ENCODE measurements at regions not wholly inside any gene's neighbourhood (a gene's known extent, or its start where the extent isn't known, plus 50 kb on each side); places are given as distances from the start of the nearest gene placed in this dataset.

DNA sequence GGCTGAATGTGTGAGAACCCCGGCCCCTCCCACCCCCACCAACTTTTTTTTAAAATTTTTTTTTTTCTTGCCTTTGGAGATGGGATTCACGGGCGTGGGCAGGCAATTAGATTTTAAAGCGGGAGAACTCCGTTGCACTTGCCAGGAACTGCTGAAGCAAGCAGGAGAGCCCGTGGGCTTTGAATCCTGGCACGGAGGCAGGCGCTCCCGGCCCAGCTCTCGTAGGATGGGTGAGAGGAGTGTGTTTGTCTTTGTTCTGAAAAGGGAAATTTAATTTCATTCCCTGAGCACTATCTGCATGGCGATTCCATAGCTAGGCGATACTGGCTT is 54.3 kb upstream of the BOD1 start:
- TF ChIP-seq EGR1 (IDR thresholded peaks at IDR 0.05), result no peak
- TF ChIP-seq, protein P1, sequence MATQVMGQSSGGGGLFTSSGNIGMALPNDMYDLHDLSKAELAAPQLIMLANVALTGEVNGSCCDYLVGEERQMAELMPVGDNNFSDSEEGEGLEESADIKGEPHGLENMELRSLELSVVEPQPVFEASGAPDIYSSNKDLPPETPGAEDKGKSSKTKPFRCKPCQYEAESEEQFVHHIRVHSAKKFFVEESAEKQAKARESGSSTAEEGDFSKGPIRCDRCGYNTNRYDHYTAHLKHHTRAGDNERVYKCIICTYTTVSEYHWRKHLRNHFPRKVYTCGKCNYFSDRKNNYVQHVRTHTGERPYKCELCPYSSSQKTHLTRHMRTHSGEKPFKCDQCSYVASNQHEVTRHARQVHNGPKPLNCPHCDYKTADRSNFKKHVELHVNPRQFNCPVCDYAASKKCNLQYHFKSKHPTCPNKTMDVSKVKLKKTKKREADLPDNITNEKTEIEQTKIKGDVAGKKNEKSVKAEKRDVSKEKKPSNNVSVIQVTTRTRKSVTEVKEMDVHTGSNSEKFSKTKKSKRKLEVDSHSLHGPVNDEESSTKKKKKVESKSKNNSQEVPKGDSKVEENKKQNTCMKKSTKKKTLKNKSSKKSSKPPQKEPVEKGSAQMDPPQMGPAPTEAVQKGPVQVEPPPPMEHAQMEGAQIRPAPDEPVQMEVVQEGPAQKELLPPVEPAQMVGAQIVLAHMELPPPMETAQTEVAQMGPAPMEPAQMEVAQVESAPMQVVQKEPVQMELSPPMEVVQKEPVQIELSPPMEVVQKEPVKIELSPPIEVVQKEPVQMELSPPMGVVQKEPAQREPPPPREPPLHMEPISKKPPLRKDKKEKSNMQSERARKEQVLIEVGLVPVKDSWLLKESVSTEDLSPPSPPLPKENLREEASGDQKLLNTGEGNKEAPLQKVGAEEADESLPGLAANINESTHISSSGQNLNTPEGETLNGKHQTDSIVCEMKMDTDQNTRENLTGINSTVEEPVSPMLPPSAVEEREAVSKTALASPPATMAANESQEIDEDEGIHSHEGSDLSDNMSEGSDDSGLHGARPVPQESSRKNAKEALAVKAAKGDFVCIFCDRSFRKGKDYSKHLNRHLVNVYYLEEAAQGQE (IDR thresholded peaks at IDR 0.05; ENCODE audit: low read depth), result no peak

GRCh38 chr5:173671121-173671949 is 54.9 kb upstream of the BOD1 start:
- TF ChIP-seq TCF12 (IDR thresholded peaks at IDR 0.05; ENCODE audit: low read depth), result no peak
- TF ChIP-seq, protein P2, sequence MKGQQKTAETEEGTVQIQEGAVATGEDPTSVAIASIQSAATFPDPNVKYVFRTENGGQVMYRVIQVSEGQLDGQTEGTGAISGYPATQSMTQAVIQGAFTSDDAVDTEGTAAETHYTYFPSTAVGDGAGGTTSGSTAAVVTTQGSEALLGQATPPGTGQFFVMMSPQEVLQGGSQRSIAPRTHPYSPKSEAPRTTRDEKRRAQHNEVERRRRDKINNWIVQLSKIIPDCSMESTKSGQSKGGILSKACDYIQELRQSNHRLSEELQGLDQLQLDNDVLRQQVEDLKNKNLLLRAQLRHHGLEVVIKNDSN (IDR thresholded peaks at IDR 0.05), result no peak
- no peak for TF ChIP-seq EGR1 (IDR thresholded peaks at IDR 0.05)
- TF ChIP-seq, protein P1 (IDR thresholded peaks at IDR 0.05; ENCODE audit: low read depth), result no peak
- no peak for TF ChIP-seq NFIC (IDR thresholded peaks at IDR 0.05)
- TF ChIP-seq EP300 (IDR thresholded peaks at IDR 0.05; ENCODE audit: borderline replicate concordance), result no peak
- no peak for TF ChIP-seq CEBPB (IDR thresholded peaks at IDR 0.05)
- TF ChIP-seq YY1 (IDR thresholded peaks at IDR 0.05; ENCODE audit: low read depth), result no peak

GRCh38 chr5:173672166-173672565 is 55.7 kb upstream of the BOD1 start:
- TF ChIP-seq, protein P2 (IDR thresholded peaks at IDR 0.05), result no peak
- TF ChIP-seq, protein P3, sequence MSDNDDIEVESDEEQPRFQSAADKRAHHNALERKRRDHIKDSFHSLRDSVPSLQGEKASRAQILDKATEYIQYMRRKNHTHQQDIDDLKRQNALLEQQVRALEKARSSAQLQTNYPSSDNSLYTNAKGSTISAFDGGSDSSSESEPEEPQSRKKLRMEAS (IDR thresholded peaks at IDR 0.05), result no peak
- TF ChIP-seq TAF1 (IDR thresholded peaks at IDR 0.05; ENCODE audit: low read depth), result no peak
- no peak for TF ChIP-seq CREB1 (IDR thresholded peaks at IDR 0.05; ENCODE audit: low read depth)
- no peak for TF ChIP-seq FOXM1 (IDR thresholded peaks at IDR 0.05; ENCODE audit: borderline replicate concordance, low read depth)
- no peak for TF ChIP-seq EP300 (IDR thresholded peaks at IDR 0.05; ENCODE audit: borderline replicate concordance)
- no peak for TF ChIP-seq TEAD4 (IDR thresholded peaks at IDR 0.05)
- no peak for TF ChIP-seq ZBTB7A (IDR thresholded peaks at IDR 0.05; ENCODE audit: low read depth)
- TF ChIP-seq NFIC (IDR thresholded peaks at IDR 0.05), result no peak
- TF ChIP-seq RAD21 (IDR thresholded peaks at IDR 0.05; ENCODE audit: low read depth), result no peak
- TF ChIP-seq YY1 (IDR thresholded peaks at IDR 0.05; ENCODE audit: low read depth), result no peak

DNA sequence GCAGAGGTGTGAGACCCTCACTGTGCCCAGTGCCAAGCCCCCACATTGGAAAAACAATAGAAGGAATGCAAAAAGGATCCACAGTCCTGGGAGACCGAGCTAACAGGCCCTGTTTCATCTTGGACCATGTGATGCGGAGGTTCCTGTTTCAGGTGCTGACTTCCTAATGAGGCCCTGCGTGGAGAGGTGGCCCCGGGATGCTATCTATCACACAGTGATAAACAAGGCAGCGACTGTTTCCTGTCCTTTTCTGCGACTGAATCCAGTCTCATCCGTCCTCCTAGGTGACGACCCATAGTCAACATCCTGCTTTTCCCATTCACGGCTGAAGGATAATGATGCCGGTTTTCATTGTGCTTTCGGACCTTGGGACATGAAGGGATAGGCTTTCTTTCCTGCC is 56.4 kb upstream of the BOD1 start:
- TF ChIP-seq FOXM1 (IDR thresholded peaks at IDR 0.05; ENCODE audit: borderline replicate concordance, low read depth), result no peak
- TF ChIP-seq TEAD4 (IDR thresholded peaks at IDR 0.05), result no peak
- TF ChIP-seq CREB1 (IDR thresholded peaks at IDR 0.05; ENCODE audit: low read depth), result no peak
- TF ChIP-seq, protein P2 (IDR thresholded peaks at IDR 0.05), result no peak
- TF ChIP-seq, protein P3 (IDR thresholded peaks at IDR 0.05), result no peak
- no peak for TF ChIP-seq NFIC (IDR thresholded peaks at IDR 0.05)
- no peak for TF ChIP-seq RAD21 (IDR thresholded peaks at IDR 0.05; ENCODE audit: low read depth)
- TF ChIP-seq ZBTB7A (IDR thresholded peaks at IDR 0.05; ENCODE audit: low read depth), result no peak
- no peak for TF ChIP-seq EP300 (IDR thresholded peaks at IDR 0.05; ENCODE audit: borderline replicate concordance)
- no peak for TF ChIP-seq EGR1 (IDR thresholded peaks at IDR 0.05)
- TF ChIP-seq, protein P1 (IDR thresholded peaks at IDR 0.05; ENCODE audit: low read depth), result no peak
- no peak for TF ChIP-seq TCF12 (IDR thresholded peaks at IDR 0.05; ENCODE audit: low read depth)
- no peak for TF ChIP-seq YY1 (IDR thresholded peaks at IDR 0.05; ENCODE audit: low read depth)
- TF ChIP-seq TAF1 (IDR thresholded peaks at IDR 0.05; ENCODE audit: low read depth), result no peak
- no peak for TF ChIP-seq CEBPB (IDR thresholded peaks at IDR 0.05)
